Ascending aorta (tissue), 2 donors: ENCODE measurements at regions not wholly inside any gene's neighbourhood (a gene's known extent, or its start where the extent isn't known, plus 50 kb on each side); places are given as distances from the start of the nearest gene placed in this dataset.

ENCODE experiments used
- DNase-seq, 2 donors: peaks; one replicate each; pipeline ENCODE4 v3.0.0-alpha.2; 2019; ENCODE audit warnings: low spot score in 2 of 2
- H3K27ac ChIP-seq, 2 donors: fragments of 200-600 bp; sonication (generic); one replicate each; pipeline ENCODE4 v1.5.1; 2016 to 2017; ENCODE audit warnings: mild to moderate bottlenecking in 1 of 2
- H3K27me3 ChIP-seq: fragments of 200-600 bp; sonication (generic); one replicate; pipeline ENCODE4 v1.5.1; 2017
- H3K36me3 ChIP-seq, 2 donors: fragments of 200-600 bp; sonication (generic); one replicate each; pipeline ENCODE4 v1.5.1; 2016
- H3K4me1 ChIP-seq, 2 donors: fragments of 200-600 bp; sonication (generic); one replicate each; pipeline ENCODE4 v1.5.1; 2016 to 2017; ENCODE audit warnings: mild to moderate bottlenecking in 1 of 2
- H3K4me3 ChIP-seq, 2 donors: fragments of 200-600 bp; sonication (generic); one replicate each; pipeline ENCODE4 v1.5.1; 2016 to 2017; ENCODE audit warnings: mild to moderate bottlenecking in 1 of 2
- H3K9me3 ChIP-seq, 2 donors: fragments of 200-600 bp; sonication (generic); one replicate each; pipeline ENCODE4 v1.5.1; 2016
- CTCF ChIP-seq, 3 experiments: fragments of 200-600 bp in 2 of 3; fragments of 450-650 bp in 1 of 3; sonication (generic) in 2 of 3; IDR thresholded peaks; one replicate each; pipeline ENCODE4 v1.5.1; 2016 to 2019; ENCODE audit warnings: antibody characterized with exemption in 3 of 3, mild to moderate bottlenecking in 1 of 3, moderate library complexity in 1 of 3
- intact Hi-C: fragments of 100-400 bp; cut with DNase I; formaldehyde crosslinking; loops from one replicate; pipeline ENCODE4 v1.15.1; 2023

- Histone ChIP-seq H3K36me3 (no peaks in the 10 kb centered on the region), H3K4me1 (no peaks in the 10 kb centered on the region), H3K27me3 (no peaks in the 10 kb centered on the region), H3K27ac (no peak overlapping the region), H3K9me3 (peaks cover 0 to 7% of the 10 kb centered on the region in 2 donors), H3K4me3 (no peak overlapping the region)
- intact Hi-C loops, result no loop called here
- DNase-seq, result no peak
- TF ChIP-seq CTCF (IDR thresholded peaks at IDR 0.05), result no peak
Measured at GRCh38 chr9:4397917-4398316, 92.4 kb upstream of the SLC1A1 start.

- Histone ChIP-seq H3K4me3 (no peak overlapping the region), H3K4me1 (no peaks in the 10 kb centered on the region), H3K36me3 (no peaks in the 10 kb centered on the region), H3K27ac (no peak overlapping the region), H3K27me3 (no peaks in the 10 kb centered on the region), H3K9me3 (no peaks in the 10 kb centered on the region)
- no peak for TF ChIP-seq CTCF (IDR thresholded peaks at IDR 0.05)
- intact Hi-C loops, result no loop called here
- no peak for DNase-seq
Measured at GRCh38 chr9:4393806-4394523, 94.1 kb upstream of the GLIS3 start.

DNA sequence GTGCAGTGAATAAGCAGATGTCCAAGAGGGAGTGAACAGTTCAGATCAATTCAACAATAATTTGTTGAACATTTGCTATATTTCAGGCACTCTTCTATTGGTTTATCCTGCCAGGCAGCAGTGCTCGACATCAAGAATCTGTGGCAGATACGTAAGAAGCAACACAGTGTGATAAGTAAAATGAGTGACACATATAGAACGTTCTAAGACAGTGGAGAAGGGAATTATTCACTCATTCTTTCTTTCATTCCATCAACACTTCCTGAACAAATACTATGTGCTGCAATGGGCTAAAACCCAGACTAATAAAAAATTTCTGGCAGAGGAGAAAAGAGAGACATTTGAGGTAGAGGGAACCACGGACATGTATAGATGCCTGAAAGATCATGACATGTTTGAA, 89.9 kb upstream of the GLIS3 start:
- Histone ChIP-seq H3K36me3 (no peaks in the 10 kb centered on the region), H3K4me3 (no peak overlapping the region), H3K27me3 (no peaks in the 10 kb centered on the region), H3K4me1 (no peaks in the 10 kb centered on the region), H3K27ac (no peak overlapping the region), H3K9me3 (no peaks in the 10 kb centered on the region)
- TF ChIP-seq CTCF (IDR thresholded peaks at IDR 0.05), result no peak
- no peak for DNase-seq
- intact Hi-C loops, result no loop called here

GRCh38 chr9:4389003-4389402, 89.1 kb upstream of the GLIS3 start:
- intact Hi-C loops, result no loop called here
- no peak for TF ChIP-seq CTCF (IDR thresholded peaks at IDR 0.05)
- Histone ChIP-seq H3K4me3 (no peak overlapping the region), H3K9me3 (no peaks in the 10 kb centered on the region), H3K4me1 (no peaks in the 10 kb centered on the region), H3K36me3 (no peaks in the 10 kb centered on the region), H3K27me3 (no peaks in the 10 kb centered on the region), H3K27ac (no peak overlapping the region)
- no peak for DNase-seq

DNA sequence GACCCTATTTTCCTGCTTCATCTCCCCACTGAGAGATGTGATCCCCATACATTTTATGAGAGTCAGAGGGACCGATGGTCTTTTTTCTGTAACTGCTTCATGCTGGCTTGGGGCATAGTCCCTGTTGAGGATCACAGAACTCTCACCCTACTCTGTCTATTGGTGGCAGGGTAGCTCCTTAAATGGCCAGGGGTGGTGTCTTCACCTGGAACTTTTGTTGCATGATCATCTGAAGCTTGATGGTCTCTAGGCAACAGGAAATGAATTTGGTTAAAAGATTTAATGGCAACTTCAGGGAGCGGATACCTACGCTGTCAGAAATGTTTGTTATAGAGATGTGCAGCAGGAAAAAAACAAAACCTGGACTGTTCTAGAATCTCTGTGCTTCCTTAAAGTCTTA, 87.0 kb upstream of the GLIS3 start:
- no peaks in the 10 kb centered on the region for H3K36me3 ChIP-seq
- no peak for DNase-seq
- H3K4me3 ChIP-seq, result no peak overlapping the region
- H3K27ac ChIP-seq, result no peak overlapping the region
- no peaks in the 10 kb centered on the region for H3K9me3 ChIP-seq
- H3K4me1 ChIP-seq, result no peaks in the 10 kb centered on the region
- TF ChIP-seq CTCF (IDR thresholded peaks at IDR 0.05), result no peak
- H3K27me3 ChIP-seq, result no peaks in the 10 kb centered on the region
- intact Hi-C loops, result no loop called here

DNA sequence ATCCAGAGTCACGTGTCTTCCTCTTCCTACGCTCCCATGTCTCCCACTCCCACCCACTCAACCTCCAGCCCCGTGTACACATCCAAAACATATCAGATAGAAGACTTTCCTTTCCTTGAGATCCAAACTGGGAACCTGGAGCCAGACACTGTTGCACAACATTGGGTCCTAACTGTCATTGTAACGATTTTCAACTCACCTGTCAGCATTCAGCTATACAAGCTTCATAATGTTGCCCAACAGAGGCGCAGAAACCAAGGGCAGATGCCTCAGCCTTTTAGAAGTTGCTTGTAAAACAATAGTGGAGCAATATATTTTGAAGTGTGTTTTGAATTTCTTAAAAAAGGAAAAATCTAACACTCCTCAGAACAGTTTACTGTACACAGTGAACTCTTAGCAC, 84.9 kb upstream of the GLIS3 start:
- Histone ChIP-seq H3K27me3 (no peaks in the 10 kb centered on the region), H3K36me3 (no peaks in the 10 kb centered on the region), H3K4me3 (no peak overlapping the region), H3K27ac (no peak overlapping the region), H3K9me3 (no peaks in the 10 kb centered on the region), H3K4me1 (no peaks in the 10 kb centered on the region)
- no peak for DNase-seq
- TF ChIP-seq CTCF (IDR thresholded peaks at IDR 0.05), result no peak
- intact Hi-C loops, result no loop called here
